ENCODE measurements at regions not wholly inside any gene's neighbourhood (a gene's known extent, or its start where the extent isn't known, plus 50 kb on each side); places are given as distances from the start of the nearest gene placed in this dataset.

DNA sequence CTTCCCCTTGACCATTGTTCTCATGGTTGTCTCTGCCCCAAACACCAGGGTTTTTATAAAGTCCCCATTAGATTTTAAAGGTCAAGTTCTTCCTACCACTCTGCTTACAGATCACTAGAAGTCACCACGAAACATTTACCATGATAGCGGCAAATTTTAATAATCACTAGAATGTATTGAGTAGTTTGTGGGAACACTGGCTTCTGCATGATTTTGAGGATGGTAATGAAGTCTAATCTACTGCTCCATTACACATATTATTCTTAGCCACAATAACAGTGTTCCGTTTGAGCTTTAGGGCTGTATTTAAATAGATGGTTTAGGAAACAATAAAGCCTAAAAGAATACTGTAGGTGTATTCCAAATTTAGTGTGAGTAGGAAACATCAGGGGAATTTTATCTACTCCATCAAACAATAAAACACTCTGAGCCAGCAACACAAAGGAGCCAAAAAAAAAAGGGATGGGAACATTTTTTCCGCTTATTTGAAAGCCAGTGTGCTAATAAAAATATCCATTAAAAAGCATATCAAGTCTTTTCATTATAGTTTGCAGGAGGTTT, 49.7 kb downstream of the KLF12 start:
- peaks cover 0 to 2% (median 0%) of the 10 kb centered on the region in 3 donors for H3K9me3 Mint-ChIP-seq
- H3K4me3 Mint-ChIP-seq = no peak overlapping the region
- H3K4me1 Mint-ChIP-seq = peaks cover 74 to 84% (median 79%) of the 10 kb centered on the region in 3 donors
- no peak for ATAC-seq (replicated peaks in 1 of 4)
- POLR2A ChIA-PET = no interaction called here
- peaks cover 16 to 19% of the 10 kb centered on the region in 2 experiments for H3K4me1 ChIP-seq (ENCODE audit: control insufficient read depth in 1 of 2, extremely low read depth in 1 of 2, insufficient read depth in 2 of 2, low read length in 2 of 2)
- no peak for DNase-seq
- CTCF ChIA-PET = no interaction called here
- H3K27ac Mint-ChIP-seq = no peak overlapping the region
- H3K27me3 ChIP-seq (replicated peaks in 1 of 2; ENCODE audit: control insufficient read depth in 2 of 2, extremely low read depth in 1 of 2, insufficient read depth in 2 of 2, low read length in 1 of 2) = no peaks in the 10 kb centered on the region
- WGBS (ENCODE audit: insufficient coverage) = no CpG with 5 or more reads among the region's 4 CpGs
- H3K36me3 ChIP-seq (ENCODE audit: control insufficient read depth in 2 of 2, extremely low read depth in 1 of 2, insufficient read depth in 1 of 2, low read length in 1 of 2) = no peaks in the 10 kb centered on the region
- peaks cover 21% of the 10 kb centered on the region for H3K36me3 Mint-ChIP-seq
- no peaks in the 10 kb centered on the region for H3K27me3 Mint-ChIP-seq
- no peak overlapping the region for H3K4me3 ChIP-seq (ENCODE audit: control insufficient read depth in 1 of 2, extremely low read depth in 1 of 2, low read length in 1 of 2)
- no peak overlapping the region for H3K27ac ChIP-seq (ENCODE audit: low read length)
- no peaks in the 10 kb centered on the region for H3K9me3 ChIP-seq

DNA sequence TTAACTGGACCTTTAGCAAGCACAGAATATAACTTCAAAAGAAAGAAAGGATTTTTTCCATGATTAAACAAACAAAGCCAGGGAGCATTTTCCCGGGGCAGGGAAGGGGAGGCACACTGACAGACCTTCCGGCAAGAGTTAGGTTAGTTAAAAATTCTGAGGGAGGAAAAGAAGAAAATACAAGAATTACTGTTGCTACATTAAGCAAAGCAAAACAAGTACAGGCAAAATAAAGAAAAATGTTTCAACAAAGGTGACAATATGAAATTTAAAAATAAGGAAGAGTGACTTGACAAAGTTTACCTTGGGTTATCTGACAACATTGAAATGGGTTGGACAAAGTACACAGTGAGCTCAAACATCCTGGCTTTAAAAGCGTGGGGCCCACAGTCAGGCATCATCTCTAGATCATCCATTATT, 51.5 kb downstream of the KLF12 start:
- peaks cover 30% of the 10 kb centered on the region for H3K36me3 Mint-ChIP-seq
- DNase-seq (no peak), ATAC-seq (replicated peaks in 1 of 4) (no peak)
- no peak overlapping the region for H3K4me3 ChIP-seq (ENCODE audit: control insufficient read depth in 1 of 2, extremely low read depth in 1 of 2, low read length in 1 of 2)
- H3K27me3 ChIP-seq (replicated peaks in 1 of 2; ENCODE audit: control insufficient read depth in 2 of 2, extremely low read depth in 1 of 2, insufficient read depth in 2 of 2, low read length in 1 of 2) = no peaks in the 10 kb centered on the region
- H3K9me3 ChIP-seq = no peaks in the 10 kb centered on the region
- ChIA-PET CTCF (interaction anchor here (0.5 to 0.7 kb wide), 3 partner anchors 8 to 679 kb away, joined by 4 to 7 read pairs (median 6); no protein-coding TSS in a partner anchor), POLR2A (interaction anchor here in 1 of 2 donors (0.7 kb wide), 1 partner anchor 86 kb away, joined by 10 read pairs; no protein-coding TSS in a partner anchor)
- H3K4me1 ChIP-seq (ENCODE audit: control insufficient read depth in 1 of 2, extremely low read depth in 1 of 2, insufficient read depth in 2 of 2, low read length in 2 of 2) = peaks cover 10 to 12% of the 10 kb centered on the region in 2 experiments
- H3K27ac ChIP-seq (ENCODE audit: low read length) = no peak overlapping the region
- no peaks in the 10 kb centered on the region for H3K27me3 Mint-ChIP-seq
- peak overlapping the region; percentile 29 to 33 for H3K27ac Mint-ChIP-seq
- H3K9me3 Mint-ChIP-seq = peaks cover 0 to 2% (median 0%) of the 10 kb centered on the region in 3 donors
- peaks cover 0 to 3% of the 10 kb centered on the region in 2 donors for H3K36me3 ChIP-seq (ENCODE audit: control insufficient read depth in 2 of 2, extremely low read depth in 1 of 2, insufficient read depth in 1 of 2, low read length in 1 of 2)
- peak overlapping the region in 1 of 3 donors; percentile 35 for H3K4me3 Mint-ChIP-seq
- peaks cover 68 to 80% (median 75%) of the 10 kb centered on the region in 3 donors for H3K4me1 Mint-ChIP-seq
- WGBS (ENCODE audit: insufficient coverage) = no CpG with 5 or more reads among the region's 3 CpGs

DNA sequence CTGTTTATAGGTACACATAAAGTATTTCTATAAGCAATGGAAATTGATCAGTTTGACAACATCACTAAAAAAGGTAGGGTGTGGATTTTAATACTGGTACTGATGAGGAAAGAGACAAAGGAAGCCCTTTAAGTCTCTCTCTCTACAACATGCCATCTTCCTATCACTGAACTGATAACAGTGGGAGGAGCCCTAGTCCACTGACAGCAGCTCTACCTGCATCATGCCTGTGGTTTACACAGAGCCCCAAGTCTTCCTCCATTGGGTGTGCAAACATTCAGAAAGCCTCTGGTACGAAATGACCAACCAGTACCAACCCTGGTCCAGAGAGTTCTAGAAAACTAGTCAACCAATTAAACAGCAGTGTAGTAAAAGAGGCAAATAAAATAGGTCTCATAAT, 53.4 kb downstream of the KLF12 start:
- POLR2A ChIA-PET = interaction anchor here (0.6 kb wide), 3 partner anchors 35 to 351 kb away, joined by 3 read pairs; no protein-coding TSS in a partner anchor
- H3K9me3 ChIP-seq = no peaks in the 10 kb centered on the region
- Mint-ChIP-seq H3K9me3 (peaks cover 0 to 2% (median 0%) of the 10 kb centered on the region in 3 donors), H3K4me3 (no peak overlapping the region), H3K27ac (peak overlapping the region; percentile 37 to 56), H3K36me3 (peaks cover 23% of the 10 kb centered on the region), H3K27me3 (no peaks in the 10 kb centered on the region), H3K4me1 (peaks cover 66 to 83% (median 78%) of the 10 kb centered on the region in 3 donors)
- H3K27ac ChIP-seq (ENCODE audit: low read length) = no peak overlapping the region
- no CpG with 5 or more reads among the region's 1 CpG for WGBS (ENCODE audit: insufficient coverage)
- CTCF ChIA-PET = interaction anchor here (0.6 to 1.5 kb wide), 4 partner anchors 10 to 207 kb away, joined by 3 to 5 read pairs (median 3); no protein-coding TSS in a partner anchor
- H3K27me3 ChIP-seq (replicated peaks in 1 of 2; ENCODE audit: control insufficient read depth in 2 of 2, extremely low read depth in 1 of 2, insufficient read depth in 2 of 2, low read length in 1 of 2) = no peaks in the 10 kb centered on the region
- peaks cover 6 to 8% of the 10 kb centered on the region in 2 experiments for H3K4me1 ChIP-seq (ENCODE audit: control insufficient read depth in 1 of 2, extremely low read depth in 1 of 2, insufficient read depth in 2 of 2, low read length in 2 of 2)
- H3K4me3 ChIP-seq (ENCODE audit: control insufficient read depth in 1 of 2, extremely low read depth in 1 of 2, low read length in 1 of 2) = no peak overlapping the region
- DNase-seq = peak in 3 of 35 experiments; percentile 9 to 34 (median 16)
- peak; percentile 61 to 76 (median 73) for ATAC-seq (replicated peaks in 1 of 4)
- H3K36me3 ChIP-seq (ENCODE audit: control insufficient read depth in 2 of 2, extremely low read depth in 1 of 2, insufficient read depth in 1 of 2, low read length in 1 of 2) = peaks cover 0 to 3% of the 10 kb centered on the region in 2 donors

DNA sequence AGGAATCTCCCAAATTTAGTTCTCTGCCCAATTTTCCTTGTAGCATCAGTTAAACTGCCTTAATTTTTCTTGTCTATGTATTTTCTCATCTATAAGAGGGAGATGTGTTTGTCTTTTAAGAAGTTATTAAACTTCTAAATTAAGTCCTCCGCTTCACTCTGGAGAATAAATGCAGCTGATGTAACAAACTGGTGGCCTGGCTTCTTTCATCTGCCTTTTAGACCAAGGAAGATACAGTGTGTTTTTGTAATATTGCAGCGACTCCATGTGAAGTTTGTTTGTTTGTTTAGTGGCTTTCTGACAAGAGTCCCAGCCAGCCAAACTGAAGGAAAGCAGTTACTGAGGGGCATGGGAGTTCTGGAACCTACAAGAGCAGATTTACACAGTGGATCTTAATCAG, 56.4 kb downstream of the KLF12 start:
- Mint-ChIP-seq H3K4me1 (peaks cover 71 to 85% (median 83%) of the 10 kb centered on the region in 3 donors), H3K27me3 (no peaks in the 10 kb centered on the region), H3K4me3 (no peak overlapping the region), H3K9me3 (peaks cover 0 to 2% (median 0%) of the 10 kb centered on the region in 3 donors), H3K36me3 (peaks cover 25% of the 10 kb centered on the region), H3K27ac (no peak overlapping the region)
- Histone ChIP-seq H3K27me3 (replicated peaks in 1 of 2; ENCODE audit: control insufficient read depth in 2 of 2, extremely low read depth in 1 of 2, insufficient read depth in 2 of 2, low read length in 1 of 2) (no peaks in the 10 kb centered on the region), H3K4me1 (ENCODE audit: control insufficient read depth in 1 of 2, extremely low read depth in 1 of 2, insufficient read depth in 2 of 2, low read length in 2 of 2) (peaks cover 6 to 25% of the 10 kb centered on the region in 2 experiments), H3K9me3 (no peaks in the 10 kb centered on the region), H3K4me3 (ENCODE audit: control insufficient read depth in 1 of 2, extremely low read depth in 1 of 2, low read length in 1 of 2) (no peak overlapping the region), H3K27ac (ENCODE audit: low read length) (no peak overlapping the region), H3K36me3 (ENCODE audit: control insufficient read depth in 2 of 2, extremely low read depth in 1 of 2, insufficient read depth in 1 of 2, low read length in 1 of 2) (peaks cover 0 to 3% of the 10 kb centered on the region in 2 donors)
- ChIA-PET POLR2A (no interaction called here), CTCF (no interaction called here)
- DNase-seq (no peak), ATAC-seq (replicated peaks in 1 of 4) (no peak)
- no CpG with 5 or more reads among the region's 2 CpGs for WGBS (ENCODE audit: insufficient coverage)

DNA sequence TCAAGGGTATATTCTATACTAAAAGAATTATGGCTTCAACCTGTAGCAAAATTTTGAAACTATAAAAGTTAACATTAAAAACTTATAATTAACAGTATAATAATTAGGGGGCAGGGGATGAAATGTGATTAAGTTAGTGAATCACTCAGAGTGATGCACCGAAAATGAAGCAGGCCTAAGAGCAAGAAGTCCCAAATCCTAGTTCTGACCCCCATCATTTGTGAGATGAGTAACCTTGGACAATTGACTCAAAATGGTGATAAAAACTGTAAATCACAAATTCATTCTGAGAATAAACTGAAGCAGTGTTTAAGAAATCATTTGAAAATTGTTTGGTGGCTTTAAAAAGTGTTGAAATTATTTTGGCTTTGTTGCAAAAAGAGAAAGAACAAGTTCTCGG, 56.8 kb downstream of the KLF12 start:
- Mint-ChIP-seq H3K27ac (no peak overlapping the region), H3K4me1 (peaks cover 68 to 82% (median 80%) of the 10 kb centered on the region in 3 donors), H3K27me3 (no peaks in the 10 kb centered on the region), H3K9me3 (peaks cover 0 to 2% (median 0%) of the 10 kb centered on the region in 3 donors), H3K36me3 (peaks cover 21% of the 10 kb centered on the region), H3K4me3 (no peak overlapping the region)
- ChIA-PET CTCF (no interaction called here), POLR2A (no interaction called here)
- DNase-seq (no peak), ATAC-seq (replicated peaks in 1 of 4) (no peak)
- no CpG with 5 or more reads among the region's 2 CpGs for WGBS (ENCODE audit: insufficient coverage)
- peaks cover 0 to 3% of the 10 kb centered on the region in 2 donors for H3K36me3 ChIP-seq (ENCODE audit: control insufficient read depth in 2 of 2, extremely low read depth in 1 of 2, insufficient read depth in 1 of 2, low read length in 1 of 2)
- no peaks in the 10 kb centered on the region for H3K9me3 ChIP-seq
- peaks cover 6 to 25% of the 10 kb centered on the region in 2 experiments for H3K4me1 ChIP-seq (ENCODE audit: control insufficient read depth in 1 of 2, extremely low read depth in 1 of 2, insufficient read depth in 2 of 2, low read length in 2 of 2)
- H3K27me3 ChIP-seq (replicated peaks in 1 of 2; ENCODE audit: control insufficient read depth in 2 of 2, extremely low read depth in 1 of 2, insufficient read depth in 2 of 2, low read length in 1 of 2) = no peaks in the 10 kb centered on the region
- H3K27ac ChIP-seq (ENCODE audit: low read length) = no peak overlapping the region
- H3K4me3 ChIP-seq (ENCODE audit: control insufficient read depth in 1 of 2, extremely low read depth in 1 of 2, low read length in 1 of 2) = no peak overlapping the region

DNA sequence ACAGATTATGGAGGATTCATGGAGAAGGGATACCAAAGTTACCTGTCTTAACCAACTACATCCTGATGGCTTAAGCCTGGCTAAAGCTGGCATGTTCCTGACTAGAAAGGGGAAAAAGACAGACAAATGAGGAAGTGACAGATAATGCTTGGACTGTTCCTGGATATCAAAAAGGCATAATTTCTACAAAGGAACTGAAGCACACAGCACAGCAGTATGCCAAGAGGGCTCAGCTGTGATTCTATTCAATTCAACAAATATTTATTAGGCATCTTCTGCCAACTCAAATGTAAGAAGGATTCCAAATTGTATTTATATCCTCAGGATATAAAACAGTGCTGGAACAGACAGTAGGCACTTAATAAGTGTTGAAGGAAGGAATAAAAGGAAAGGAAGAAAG, 59.5 kb downstream of the KLF12 start:
- H3K36me3 Mint-ChIP-seq = peaks cover 15% of the 10 kb centered on the region
- H3K9me3 Mint-ChIP-seq = no peaks in the 10 kb centered on the region
- Histone ChIP-seq H3K27me3 (replicated peaks in 1 of 2; ENCODE audit: control insufficient read depth in 2 of 2, extremely low read depth in 1 of 2, insufficient read depth in 2 of 2, low read length in 1 of 2) (no peaks in the 10 kb centered on the region), H3K27ac (ENCODE audit: low read length) (no peak overlapping the region), H3K9me3 (no peaks in the 10 kb centered on the region), H3K36me3 (ENCODE audit: control insufficient read depth in 2 of 2, extremely low read depth in 1 of 2, insufficient read depth in 1 of 2, low read length in 1 of 2) (peaks cover 0 to 3% of the 10 kb centered on the region in 2 donors), H3K4me3 (ENCODE audit: control insufficient read depth in 1 of 2, extremely low read depth in 1 of 2, low read length in 1 of 2) (no peak overlapping the region), H3K4me1 (ENCODE audit: control insufficient read depth in 1 of 2, extremely low read depth in 1 of 2, insufficient read depth in 2 of 2, low read length in 2 of 2) (peaks cover 16 to 32% of the 10 kb centered on the region in 2 experiments)
- H3K27me3 Mint-ChIP-seq = no peaks in the 10 kb centered on the region
- H3K4me1 Mint-ChIP-seq = peaks cover 66 to 81% (median 80%) of the 10 kb centered on the region in 3 donors
- no peak for ATAC-seq (replicated peaks in 1 of 4)
- CTCF ChIA-PET = interaction anchor here in 1 of 2 donors (0.8 kb wide), 1 partner anchor 283 kb away, joined by 3 read pairs; no protein-coding TSS in a partner anchor
- POLR2A ChIA-PET = no interaction called here
- no peak for DNase-seq
- H3K4me3 Mint-ChIP-seq = no peak overlapping the region
- H3K27ac Mint-ChIP-seq = peak overlapping the region; percentile 21 to 62

Measured in T-cell (primary cell).